Activated naive CD8-positive, alpha-beta T cell (primary cell): ENCODE measurements at regions not wholly inside any gene's neighbourhood (a gene's known extent, or its start where the extent isn't known, plus 50 kb on each side); places are given as distances from the start of the nearest gene placed in this dataset.
"Not testable (repeated sequence)": the region's sequence is repeated elsewhere in the genome, so short reads cannot be mapped to it uniquely, and the experiment has no call there.

Experiments
- H3K27ac Mint-ChIP-seq: one replicate; pipeline ENCODE4 v1.8.0; 2021; ENCODE audit warnings: mixed read lengths
- H3K27me3 Mint-ChIP-seq: one replicate; pipeline ENCODE4 v1.8.0; 2021; ENCODE audit warnings: mixed read lengths
- H3K36me3 Mint-ChIP-seq: one replicate; pipeline ENCODE4 v1.8.0; 2021; ENCODE audit warnings: mixed read lengths
- H3K4me1 Mint-ChIP-seq: one replicate; pipeline ENCODE4 v1.8.0; 2021; ENCODE audit warnings: low read depth, mixed read lengths
- H3K4me3 Mint-ChIP-seq: one replicate; pipeline ENCODE4 v1.8.0; 2021; ENCODE audit warnings: mild to moderate bottlenecking, mixed read lengths
- H3K9me3 Mint-ChIP-seq: one replicate; pipeline ENCODE4 v1.8.0; 2021; ENCODE audit warnings: low read depth, mixed read lengths

- H3K9me3 Mint-ChIP-seq: no peaks in the 10 kb centered on the region
- H3K27ac Mint-ChIP-seq: no peak overlapping the region
- no peaks in the 10 kb centered on the region for H3K36me3 Mint-ChIP-seq
- no peak overlapping the region for H3K4me3 Mint-ChIP-seq
- no peaks in the 10 kb centered on the region for H3K4me1 Mint-ChIP-seq
- no peaks in the 10 kb centered on the region for H3K27me3 Mint-ChIP-seq
Observed at GRCh38 chr15:98075441-98075840, 114.9 kb downstream of the ARRDC4 start.

DNA sequence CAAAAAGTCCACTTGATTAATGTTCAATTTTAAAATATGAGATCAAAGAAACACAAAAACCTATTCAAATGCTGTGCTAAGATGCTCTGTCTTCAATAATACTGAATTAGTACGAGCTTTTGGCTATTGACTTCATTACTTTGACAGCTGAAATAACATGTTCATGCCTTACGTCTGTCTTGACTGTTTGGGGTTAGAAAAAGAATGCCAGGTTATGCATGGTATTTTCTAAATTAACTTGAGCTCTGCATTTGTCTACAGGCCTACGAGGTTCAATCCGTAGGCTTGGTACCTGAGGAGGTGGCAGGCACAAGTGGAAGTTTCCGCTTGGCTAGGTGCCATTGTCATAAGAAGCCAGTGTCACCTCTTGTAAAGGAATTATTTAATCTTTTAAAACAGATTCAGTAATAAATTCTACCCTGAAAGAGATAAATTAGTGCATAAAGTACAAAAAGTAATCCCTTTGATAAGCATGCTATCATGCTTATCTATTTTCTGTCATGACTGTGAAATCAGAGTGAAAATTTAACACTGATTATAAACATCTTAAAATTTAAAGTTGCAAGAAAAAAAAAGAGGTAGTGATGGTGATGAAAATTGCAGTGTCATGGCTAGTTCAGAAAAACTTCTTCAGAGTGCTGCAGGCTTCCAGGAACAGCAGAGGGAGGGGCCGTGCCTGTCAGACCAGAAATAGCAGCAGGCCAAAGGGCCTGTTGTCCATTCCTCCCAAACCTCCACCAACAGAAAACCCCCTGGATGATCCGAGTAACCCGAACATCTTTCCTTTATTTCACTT, 115.7 kb downstream of the ARRDC4 start:
- no peaks in the 10 kb centered on the region for H3K27me3 Mint-ChIP-seq
- no peaks in the 10 kb centered on the region for H3K4me1 Mint-ChIP-seq
- H3K27ac Mint-ChIP-seq: no peak overlapping the region

DNA sequence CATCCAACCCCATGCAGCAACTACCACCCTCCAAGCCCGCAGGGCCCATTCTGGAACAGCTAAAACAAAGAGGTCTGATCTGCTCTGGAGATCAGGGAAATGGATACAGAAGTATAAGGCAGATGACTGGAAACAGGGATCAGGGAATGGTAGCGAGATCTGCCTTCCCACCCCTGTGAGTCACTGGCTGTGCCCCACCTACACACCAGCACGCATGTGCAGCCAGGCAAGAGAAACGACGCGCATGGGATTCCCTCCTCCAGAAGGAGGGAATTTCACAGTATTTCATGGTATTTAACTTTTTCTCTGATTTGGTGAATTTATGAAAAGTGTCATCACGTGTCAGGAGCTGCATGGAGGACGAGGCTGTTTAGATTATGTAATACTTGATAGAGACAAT, 116.7 kb downstream of the ARRDC4 start:
- no peaks in the 10 kb centered on the region for H3K27me3 Mint-ChIP-seq
- H3K4me3 Mint-ChIP-seq: no peak overlapping the region
- no peaks in the 10 kb centered on the region for H3K36me3 Mint-ChIP-seq
- H3K27ac Mint-ChIP-seq: no peak overlapping the region
- no peaks in the 10 kb centered on the region for H3K4me1 Mint-ChIP-seq
- H3K9me3 Mint-ChIP-seq: no peaks in the 10 kb centered on the region

More for the DNA sequence above, 115.7 kb downstream of the ARRDC4 start:
- Mint-ChIP-seq H3K9me3 (no peaks in the 10 kb centered on the region), H3K36me3 (no peaks in the 10 kb centered on the region), H3K4me3 (no peak overlapping the region)

DNA sequence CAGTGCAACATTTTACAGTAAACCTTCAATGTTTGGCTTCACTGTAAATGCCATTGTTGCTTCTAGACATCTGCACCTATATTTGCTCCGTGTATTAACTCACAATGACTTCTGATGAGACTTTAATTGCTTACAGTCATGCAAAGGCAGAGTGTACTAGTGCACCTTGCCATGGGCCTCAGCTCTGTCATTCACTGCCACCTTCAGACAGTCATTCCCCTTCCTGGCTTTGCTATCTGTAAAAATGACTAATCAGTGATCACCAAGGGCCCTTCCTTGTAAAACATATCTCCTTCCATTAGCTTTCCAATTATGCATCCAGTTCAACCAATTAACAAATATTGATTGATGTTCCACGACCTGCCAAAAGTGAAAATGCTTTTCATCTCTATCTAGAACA, 120.3 kb downstream of the ARRDC4 start:
- H3K36me3 Mint-ChIP-seq: no peaks in the 10 kb centered on the region
- no peak overlapping the region for H3K27ac Mint-ChIP-seq
- no peak overlapping the region for H3K4me3 Mint-ChIP-seq

DNA sequence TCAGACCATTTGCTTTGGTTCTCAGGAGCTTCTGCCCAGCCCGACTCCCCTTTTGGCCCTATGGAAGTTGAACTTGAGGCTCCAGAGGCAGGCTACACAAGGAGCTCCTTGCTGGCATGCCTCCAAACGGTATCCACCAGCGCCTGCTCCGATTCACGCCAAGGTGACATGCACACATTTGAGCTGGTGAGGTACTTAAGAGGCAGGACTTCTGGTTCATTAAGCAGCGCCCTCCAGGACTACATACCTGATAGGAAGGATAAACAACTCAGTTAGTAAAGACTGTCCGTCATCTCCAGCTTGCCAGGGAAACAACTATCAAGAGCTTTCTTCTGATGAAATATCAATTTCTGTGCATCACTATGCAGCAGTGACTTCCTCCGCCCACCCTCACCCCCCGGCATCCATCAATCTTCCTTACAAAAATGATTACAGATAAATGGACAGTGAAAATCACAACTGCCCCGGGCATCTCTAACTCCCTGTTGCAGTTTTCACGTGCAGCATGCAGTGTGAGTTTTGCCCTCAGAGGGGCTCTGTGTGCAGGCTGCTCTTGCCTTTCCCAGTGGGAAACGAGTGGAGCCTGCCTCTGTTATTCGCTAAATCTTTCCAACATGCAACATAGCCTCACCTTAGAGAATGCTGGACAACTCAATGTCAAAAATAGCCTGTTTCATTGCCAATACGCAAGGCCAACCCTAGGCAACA, 122.9 kb downstream of the ARRDC4 start:
- no peak overlapping the region for H3K4me3 Mint-ChIP-seq
- peaks cover 2% of the 10 kb centered on the region for H3K36me3 Mint-ChIP-seq
- H3K9me3 Mint-ChIP-seq: no peaks in the 10 kb centered on the region
- peaks cover 2% of the 10 kb centered on the region for H3K27me3 Mint-ChIP-seq
- no peak overlapping the region for H3K27ac Mint-ChIP-seq
- no peaks in the 10 kb centered on the region for H3K4me1 Mint-ChIP-seq

More for the DNA sequence above, 120.3 kb downstream of the ARRDC4 start:
- Mint-ChIP-seq H3K27me3 (peaks cover 2% of the 10 kb centered on the region), H3K4me1 (no peaks in the 10 kb centered on the region), H3K9me3 (no peaks in the 10 kb centered on the region)

GRCh38 chr15:98085003-98085639, 124.6 kb downstream of the ARRDC4 start:
- Mint-ChIP-seq H3K27ac (no peak overlapping the region), H3K27me3 (peaks cover 2% of the 10 kb centered on the region), H3K4me1 (no peaks in the 10 kb centered on the region), H3K4me3 (no peak overlapping the region), H3K9me3 (no peaks in the 10 kb centered on the region), H3K36me3 (peaks cover 2% of the 10 kb centered on the region)

DNA sequence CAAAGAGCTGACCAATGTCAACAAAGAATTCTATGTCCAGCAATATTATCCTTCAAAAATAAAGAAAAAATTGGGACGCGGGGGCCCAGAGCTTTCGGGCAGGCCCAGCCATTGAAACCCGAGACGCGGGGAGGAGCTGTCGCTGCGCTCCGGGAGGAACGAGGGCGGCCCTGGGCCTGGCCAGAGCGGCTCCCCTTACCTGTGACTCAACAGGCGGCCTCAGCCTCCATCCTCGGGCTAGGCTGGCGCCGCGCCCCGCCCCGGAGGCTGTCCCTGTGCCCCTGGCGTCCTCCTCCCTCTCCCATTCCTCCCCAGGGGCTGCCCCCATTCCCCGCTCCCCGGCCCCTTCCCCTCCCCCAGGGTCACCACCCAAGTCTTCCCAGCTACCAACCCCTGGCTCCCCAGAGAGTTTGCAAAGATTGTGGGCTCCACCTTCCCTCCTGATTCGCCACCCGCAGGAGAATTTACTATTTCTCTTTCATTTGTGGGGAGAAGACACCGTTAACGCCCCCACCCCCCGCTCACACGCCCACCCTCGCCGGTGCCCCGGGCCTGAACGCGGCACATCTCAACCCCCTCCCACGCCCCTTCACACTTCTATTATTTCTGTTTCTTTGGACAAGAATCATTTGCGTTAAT, 127.9 kb downstream of the ARRDC4 start:
- H3K4me3 Mint-ChIP-seq, H3K36me3 Mint-ChIP-seq, H3K27me3 Mint-ChIP-seq, H3K9me3 Mint-ChIP-seq, H3K4me1 Mint-ChIP-seq, H3K27ac Mint-ChIP-seq: not testable (repeated sequence)

GRCh38 chr15:98089352-98089751, 128.8 kb downstream of the ARRDC4 start:
- not testable (repeated sequence) for H3K4me1 Mint-ChIP-seq, H3K4me3 Mint-ChIP-seq, H3K36me3 Mint-ChIP-seq, H3K9me3 Mint-ChIP-seq, H3K27ac Mint-ChIP-seq, H3K27me3 Mint-ChIP-seq

DNA sequence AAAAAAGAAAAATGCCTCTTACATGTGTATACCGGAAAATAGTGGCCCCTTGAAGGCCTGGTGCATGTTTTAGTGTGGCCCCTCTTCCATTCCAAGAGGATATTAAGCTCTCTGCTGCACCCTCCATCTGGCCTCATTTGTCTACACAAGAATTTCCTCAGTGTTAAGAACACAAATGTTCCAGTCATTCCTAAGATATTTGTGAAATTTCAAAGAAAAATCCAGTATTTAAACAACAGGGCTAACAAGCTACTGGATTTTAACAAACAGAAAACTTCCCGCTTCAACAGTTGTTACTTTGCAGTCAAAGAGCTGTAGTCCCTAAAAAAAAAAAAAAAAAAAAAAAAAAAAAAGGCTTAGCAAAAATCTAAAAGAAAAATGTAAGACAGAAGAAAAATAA, 137.5 kb downstream of the ARRDC4 start:
- not testable (repeated sequence) for H3K36me3 Mint-ChIP-seq, H3K4me1 Mint-ChIP-seq, H3K4me3 Mint-ChIP-seq, H3K27me3 Mint-ChIP-seq, H3K27ac Mint-ChIP-seq, H3K9me3 Mint-ChIP-seq

GRCh38 chr15:98100606-98101005, 140.1 kb downstream of the ARRDC4 start:
- not testable (repeated sequence) for H3K4me3 Mint-ChIP-seq, H3K27me3 Mint-ChIP-seq, H3K27ac Mint-ChIP-seq

GRCh38 chr15:98103570-98103969, 143.1 kb downstream of the ARRDC4 start:
- H3K36me3 Mint-ChIP-seq: no peaks in the 10 kb centered on the region
- H3K4me1 Mint-ChIP-seq: no peaks in the 10 kb centered on the region
- no peaks in the 10 kb centered on the region for H3K27me3 Mint-ChIP-seq
- H3K27ac Mint-ChIP-seq: no peak overlapping the region
- no peak overlapping the region for H3K4me3 Mint-ChIP-seq
- no peaks in the 10 kb centered on the region for H3K9me3 Mint-ChIP-seq

More at GRCh38 chr15:98100606-98101005, 140.1 kb downstream of the ARRDC4 start:
- H3K36me3 Mint-ChIP-seq, H3K4me1 Mint-ChIP-seq, H3K9me3 Mint-ChIP-seq: not testable (repeated sequence)

DNA sequence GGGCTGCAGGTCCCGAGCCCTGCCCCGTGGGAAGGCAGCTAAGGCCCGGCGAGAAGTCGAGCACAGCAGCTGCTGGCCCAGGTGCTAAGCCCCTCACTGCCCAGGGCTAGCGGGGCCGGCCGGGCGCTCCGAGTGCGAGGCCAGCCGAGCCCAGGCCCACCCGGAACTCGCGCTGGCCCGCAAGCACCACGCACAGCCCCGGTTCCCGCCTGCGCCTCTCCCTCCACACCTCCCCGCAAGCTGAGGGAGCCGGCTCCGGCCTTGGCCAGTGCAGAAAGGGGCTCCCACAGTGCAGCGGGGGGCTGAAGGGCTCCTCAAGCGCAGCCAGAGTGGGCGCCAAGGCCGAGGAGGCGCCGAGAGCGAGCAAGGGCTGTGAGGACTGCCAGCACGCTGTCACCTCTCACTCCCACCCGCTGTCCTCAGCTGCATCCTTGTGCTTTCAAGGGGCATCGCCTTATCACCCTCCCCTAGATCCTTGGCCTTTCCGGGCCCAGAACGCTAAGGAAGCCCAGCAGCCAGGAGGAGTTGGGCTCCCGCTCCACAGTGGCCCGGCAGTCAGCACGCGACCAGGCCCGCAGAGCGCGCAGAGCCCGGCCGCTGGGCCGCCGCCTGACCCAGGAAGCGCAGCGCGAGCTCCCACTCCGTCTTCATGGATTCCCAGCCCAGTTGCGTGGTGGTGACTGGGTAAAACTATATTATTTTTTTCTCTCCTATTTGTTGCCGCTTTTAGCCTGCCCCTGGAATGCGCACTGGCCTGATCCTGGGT, 144.1 kb downstream of the ARRDC4 start:
- H3K4me1 Mint-ChIP-seq, H3K9me3 Mint-ChIP-seq, H3K4me3 Mint-ChIP-seq, H3K27me3 Mint-ChIP-seq, H3K27ac Mint-ChIP-seq, H3K36me3 Mint-ChIP-seq: not testable (repeated sequence)

- H3K4me3 Mint-ChIP-seq, H3K9me3 Mint-ChIP-seq, H3K36me3 Mint-ChIP-seq, H3K27ac Mint-ChIP-seq, H3K27me3 Mint-ChIP-seq, H3K4me1 Mint-ChIP-seq: not testable (repeated sequence)
Observed at GRCh38 chr15:98106615-98107194, 146.2 kb downstream of the ARRDC4 start.

DNA sequence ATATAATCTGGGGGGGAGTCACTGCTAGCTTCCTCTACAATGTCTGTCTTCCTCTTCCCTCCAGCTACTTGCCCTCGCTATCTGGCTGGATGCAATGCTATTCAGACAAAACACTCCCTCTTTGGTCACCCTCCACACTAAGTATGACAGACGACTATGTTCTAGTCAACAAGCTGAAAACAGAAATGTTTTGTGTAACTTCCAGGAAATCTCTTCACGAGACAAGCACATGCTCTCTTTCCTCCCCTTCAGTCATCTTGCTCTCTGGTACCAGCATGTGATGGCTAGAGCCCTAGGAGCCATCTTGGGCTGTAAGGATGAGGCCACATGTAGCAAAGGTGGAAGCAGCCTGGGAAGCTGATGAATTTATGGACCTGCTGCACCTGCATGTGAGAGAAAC, 151.3 kb downstream of the ARRDC4 start:
- Mint-ChIP-seq H3K4me1 (no peaks in the 10 kb centered on the region), H3K27ac (no peak overlapping the region)

More for the DNA sequence above, 151.3 kb downstream of the ARRDC4 start:
- Mint-ChIP-seq H3K27me3 (no peaks in the 10 kb centered on the region), H3K4me3 (no peak overlapping the region), H3K36me3 (no peaks in the 10 kb centered on the region), H3K9me3 (no peaks in the 10 kb centered on the region)
